ENCODE measurements at regions not wholly inside any gene's neighbourhood (a gene's known extent, or its start where the extent isn't known, plus 50 kb on each side); places are given as distances from the start of the nearest gene placed in this dataset.
"Not testable (repeated sequence)": the region's sequence is repeated elsewhere in the genome, so short reads cannot be mapped to it uniquely, and the experiment has no call there.

- DNase-seq (ENCODE audit: low read depth, low spot score); H3K4me3 ChIP-seq (ENCODE audit: low read depth, low read length); POLR2A ChIA-PET; CTCF ChIA-PET: not testable (repeated sequence)
Observed at GRCh38 chr20:29031262-29031982, 2226.0 kb upstream of the DEFB115 start.

- CTCF ChIA-PET; H3K4me3 ChIP-seq (ENCODE audit: low read depth, low read length); POLR2A ChIA-PET; DNase-seq (ENCODE audit: low read depth, low spot score): not testable (repeated sequence)
Observed at GRCh38 chr20:29044239-29044638, 2213.2 kb upstream of the DEFB115 start.

GRCh38 chr20:29050008-29050606 is 2207.4 kb upstream of the DEFB115 start:
- POLR2A ChIA-PET; H3K4me3 ChIP-seq (ENCODE audit: low read depth, low read length); DNase-seq (ENCODE audit: low read depth, low spot score); CTCF ChIA-PET: not testable (repeated sequence)

GRCh38 chr20:29057866-29058484 is 2199.5 kb upstream of the DEFB115 start:
- H3K4me3 ChIP-seq (ENCODE audit: low read depth, low read length); DNase-seq (ENCODE audit: low read depth, low spot score); CTCF ChIA-PET; POLR2A ChIA-PET: not testable (repeated sequence)

GRCh38 chr20:29062451-29062850 is 2195.0 kb upstream of the DEFB115 start:
- H3K4me3 ChIP-seq (ENCODE audit: low read depth, low read length); CTCF ChIA-PET: not testable (repeated sequence)

GRCh38 chr20:29066341-29066740 is 2191.1 kb upstream of the DEFB115 start:
- POLR2A ChIA-PET, CTCF ChIA-PET: not testable (repeated sequence)

More at GRCh38 chr20:29062451-29062850, 2195.0 kb upstream of the DEFB115 start:
- DNase-seq (ENCODE audit: low read depth, low spot score); POLR2A ChIA-PET: not testable (repeated sequence)

GRCh38 chr20:29073640-29074039 is 2183.8 kb upstream of the DEFB115 start:
- CTCF ChIA-PET; DNase-seq (ENCODE audit: low read depth, low spot score); POLR2A ChIA-PET; H3K4me3 ChIP-seq (ENCODE audit: low read depth, low read length): not testable (repeated sequence)

More at GRCh38 chr20:29066341-29066740, 2191.1 kb upstream of the DEFB115 start:
- not testable (repeated sequence) for H3K4me3 ChIP-seq (ENCODE audit: low read depth, low read length); DNase-seq (ENCODE audit: low read depth, low spot score)

GRCh38 chr20:29079769-29080690 is 2177.4 kb upstream of the DEFB115 start:
- DNase-seq (ENCODE audit: low read depth, low spot score) = no peak
- H3K4me3 ChIP-seq (ENCODE audit: low read depth, low read length) = peak overlapping the region; percentile 43
- CTCF ChIA-PET = no interaction called here
- POLR2A ChIA-PET = no interaction called here
- no peak for TF ChIP-seq CTCF (IDR thresholded peaks at IDR 0.05; ENCODE audit: insufficient read depth, low read length, missing control alignments)

GRCh38 chr20:29081712-29082111 is 2175.8 kb upstream of the DEFB115 start:
- POLR2A ChIA-PET; DNase-seq (ENCODE audit: low read depth, low spot score); CTCF ChIA-PET; H3K4me3 ChIP-seq (ENCODE audit: low read depth, low read length): not testable (repeated sequence)

GRCh38 chr20:29085625-29086024 is 2171.8 kb upstream of the DEFB115 start:
- no peak for TF ChIP-seq CTCF (IDR thresholded peaks at IDR 0.05; ENCODE audit: insufficient read depth, low read length, missing control alignments)
- no peak overlapping the region for H3K4me3 ChIP-seq (ENCODE audit: low read depth, low read length)
- CTCF ChIA-PET = no interaction called here
- DNase-seq (ENCODE audit: low read depth, low spot score) = no peak
- POLR2A ChIA-PET = no interaction called here

GRCh38 chr20:29086145-29086718 is 2171.2 kb upstream of the DEFB115 start:
- CTCF ChIA-PET; DNase-seq (ENCODE audit: low read depth, low spot score); H3K4me3 ChIP-seq (ENCODE audit: low read depth, low read length); POLR2A ChIA-PET: not testable (repeated sequence)
